ENCODE measurements at regions not wholly inside any gene's neighbourhood (a gene's known extent, or its start where the extent isn't known, plus 50 kb on each side); places are given as distances from the start of the nearest gene placed in this dataset.

GRCh38 chr2:187783446-187783845 is 229.2 kb upstream of the TFPI start:
- Histone ChIP-seq H2BK20ac (ENCODE audit: low read length) (no peak overlapping the region), H3K9ac (replicated peaks in 1 of 4; ENCODE audit: extremely low read depth in 1 of 4, low read depth in 3 of 4, low read length in 3 of 4) (no peak overlapping the region), H3K27me3 (replicated peaks in 1 of 4; ENCODE audit: control insufficient read depth in 3 of 4, extremely low read depth in 1 of 4, insufficient read depth in 3 of 4, low read length in 3 of 4) (no peaks in the 10 kb centered on the region), H3K9me3 (ENCODE audit: insufficient read depth in 2 of 2, low read depth in 1 of 2, low read length in 1 of 2) (no peaks in the 10 kb centered on the region), H4K20me1 (replicated peaks in 1 of 2; ENCODE audit: control insufficient read depth in 1 of 2, insufficient read depth in 2 of 2, low read length in 2 of 2) (no peaks in the 10 kb centered on the region), H4K5ac (ENCODE audit: insufficient read length, low read depth, low read length) (no peak overlapping the region), H3K4me2 (ENCODE audit: insufficient read depth in 1 of 2, low read depth in 2 of 2, low read length in 2 of 2) (no peak overlapping the region), H3K23me2 (ENCODE audit: low read depth, low read length) (no peaks in the 10 kb centered on the region), H2BK5ac (ENCODE audit: low read depth, low read length) (no peak overlapping the region), H2BK15ac (ENCODE audit: low read length) (no peak overlapping the region), H3K18ac (ENCODE audit: extremely low read depth, low read length) (no peak overlapping the region), H3K4ac (replicated peaks; ENCODE audit: insufficient read length, low read depth, low read length) (no peak overlapping the region), H2BK12ac (ENCODE audit: low read depth, low read length) (no peak overlapping the region), H2AK5ac (ENCODE audit: low read depth, low read length) (no peak overlapping the region), H2AFZ (ENCODE audit: low read length) (no peak overlapping the region), H3K79me2 (ENCODE audit: control insufficient read depth in 1 of 2, insufficient read depth in 2 of 2, low read length in 2 of 2) (no peaks in the 10 kb centered on the region), H3K4me3 (ENCODE audit: extremely low read depth in 1 of 4, insufficient read depth in 2 of 4, low read depth in 3 of 4, low read length in 4 of 4) (no peak overlapping the region), H3K14ac (ENCODE audit: insufficient read length) (no peak overlapping the region), H3K79me1 (ENCODE audit: low read depth, low read length) (no peaks in the 10 kb centered on the region), H3K36me3 (ENCODE audit: control insufficient read depth in 2 of 4, insufficient read depth in 4 of 4, low read length in 3 of 4) (no peaks in the 10 kb centered on the region), H2BK120ac (replicated peaks; ENCODE audit: low read depth, low read length) (no peak overlapping the region), H4K8ac (ENCODE audit: extremely low read depth, insufficient read depth, low read length) (no peak overlapping the region), H4K91ac (replicated peaks; ENCODE audit: insufficient read length, low read length) (no peak overlapping the region), H3K23ac (ENCODE audit: insufficient read length) (no peak overlapping the region), H3K4me1 (replicated peaks in 1 of 4; ENCODE audit: control insufficient read depth in 3 of 4, insufficient read depth in 4 of 4, low read length in 3 of 4) (no peaks in the 10 kb centered on the region), H3K27ac (ENCODE audit: low read depth, low read length) (no peak overlapping the region), H3K56ac (replicated peaks; ENCODE audit: insufficient read length, low read depth, low read length) (no peak overlapping the region)
- DNase-seq (ENCODE audit: low read depth in 1 of 2, low spot score in 2 of 2) (no peak), FAIRE-seq (no peak)
- ChIA-PET POLR2A (ENCODE audit: partially characterized antibody) (no interaction called here), CTCF (ENCODE audit: partially characterized antibody) (interaction anchor here (0.7 to 1.5 kb wide), 4 partner anchors 60 to 284 kb away, joined by 3 to 5 read pairs (median 3); no protein-coding TSS in a partner anchor)
- 95% methylated on average over 1 of the region's 1 CpG; no CpG with 5 or more reads in 1 of the 2 experiments for WGBS, 2 experiments (ENCODE audit: extremely low coverage in 1 of 2, insufficient coverage in 1 of 2, insufficient read length in 1 of 2, insufficient replicate concordance in 2 of 2, low coverage in 1 of 2, low lambda C conversion rate in 2 of 2, missing lambda C conversion rate in 1 of 2)
- TF ChIP-seq POU5F1 (IDR thresholded peaks at IDR 0.05; ENCODE audit: low read depth, low read length): no peak
- peak; percentile 38 to 49 for TF ChIP-seq RAD21 (IDR thresholded peaks at IDR 0.05 in 1 of 2, conservative IDR thresholded peaks at IDR 0.05 in 1 of 2; ENCODE audit: low read depth in 2 of 2, low read length in 2 of 2)
- TF ChIP-seq RXRA (IDR thresholded peaks at IDR 0.05; ENCODE audit: insufficient read depth, low read depth, low read length): no peak
- TF ChIP-seq, protein P1, sequence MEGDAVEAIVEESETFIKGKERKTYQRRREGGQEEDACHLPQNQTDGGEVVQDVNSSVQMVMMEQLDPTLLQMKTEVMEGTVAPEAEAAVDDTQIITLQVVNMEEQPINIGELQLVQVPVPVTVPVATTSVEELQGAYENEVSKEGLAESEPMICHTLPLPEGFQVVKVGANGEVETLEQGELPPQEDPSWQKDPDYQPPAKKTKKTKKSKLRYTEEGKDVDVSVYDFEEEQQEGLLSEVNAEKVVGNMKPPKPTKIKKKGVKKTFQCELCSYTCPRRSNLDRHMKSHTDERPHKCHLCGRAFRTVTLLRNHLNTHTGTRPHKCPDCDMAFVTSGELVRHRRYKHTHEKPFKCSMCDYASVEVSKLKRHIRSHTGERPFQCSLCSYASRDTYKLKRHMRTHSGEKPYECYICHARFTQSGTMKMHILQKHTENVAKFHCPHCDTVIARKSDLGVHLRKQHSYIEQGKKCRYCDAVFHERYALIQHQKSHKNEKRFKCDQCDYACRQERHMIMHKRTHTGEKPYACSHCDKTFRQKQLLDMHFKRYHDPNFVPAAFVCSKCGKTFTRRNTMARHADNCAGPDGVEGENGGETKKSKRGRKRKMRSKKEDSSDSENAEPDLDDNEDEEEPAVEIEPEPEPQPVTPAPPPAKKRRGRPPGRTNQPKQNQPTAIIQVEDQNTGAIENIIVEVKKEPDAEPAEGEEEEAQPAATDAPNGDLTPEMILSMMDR (IDR thresholded peaks at IDR 0.05; ENCODE audit: control extremely low read depth in 1 of 3, insufficient read depth in 1 of 3, low read depth in 1 of 3, low read length in 3 of 3): peak in 1 of 3 experiments; percentile 21; a peak in 2 of 4 replicates
- TF ChIP-seq GABPA (IDR thresholded peaks at IDR 0.05; ENCODE audit: borderline replicate concordance, insufficient read depth, low read length): no peak
- no peak for TF ChIP-seq EZH2 (IDR thresholded peaks at IDR 0.05; ENCODE audit: low read depth, low read length, severe bottlenecking)
- no peak for TF ChIP-seq EP300 (IDR thresholded peaks at IDR 0.05; ENCODE audit: borderline replicate concordance in 1 of 2, low read depth in 2 of 2, low read length in 2 of 2)

Data from H1 (cell line).